ENCODE measurements at regions not wholly inside any gene's neighbourhood (a gene's known extent, or its start where the extent isn't known, plus 50 kb on each side); places are given as distances from the start of the nearest gene placed in this dataset.
"Not testable (repeated sequence)": the region's sequence is repeated elsewhere in the genome, so short reads cannot be mapped to it uniquely, and the experiment has no call there.

GRCh38 chr9:30506749-30507148 lies 1877.7 kb upstream of the ACO1 start:
- DNase-seq: no peak

GRCh38 chr9:30507166-30507565 lies 1877.3 kb upstream of the ACO1 start:
- no peak for DNase-seq

- no peak for DNase-seq
These were observed 1872.8 kb upstream of the ACO1 start for GRCh38 chr9:30511666-30512065.

- DNase-seq: no peak
These were observed 1865.3 kb upstream of the ACO1 start for GRCh38 chr9:30519166-30519565.

- no peak for DNase-seq
These were observed 1864.7 kb upstream of the ACO1 start for GRCh38 chr9:30519756-30520155.

- no peak for DNase-seq
These were observed 1862.4 kb upstream of the ACO1 start for GRCh38 chr9:30522061-30522460.

- no peak for DNase-seq
These were observed 1862.0 kb upstream of the ACO1 start for GRCh38 chr9:30522486-30522885.

GRCh38 chr9:30524311-30524710 lies 1860.1 kb upstream of the ACO1 start:
- no peak for DNase-seq

DNA sequence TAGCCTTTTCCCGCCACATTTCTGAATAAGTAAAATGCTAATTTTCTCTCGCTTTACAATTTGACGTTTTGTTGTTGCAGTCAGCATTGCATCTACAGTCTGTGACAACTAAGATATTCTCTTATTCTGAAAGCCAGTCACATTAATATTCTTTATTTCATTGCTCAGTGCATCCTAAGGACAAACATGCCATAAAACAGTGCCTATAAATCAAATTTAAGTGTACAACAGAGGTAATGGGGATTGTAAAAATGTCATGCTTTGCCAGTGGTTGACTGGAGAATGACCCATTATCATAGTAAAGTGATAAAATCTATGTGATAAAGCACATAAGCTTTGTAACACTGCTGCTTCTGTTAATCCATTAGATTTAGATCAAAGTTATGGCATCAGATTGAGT lies 1850.0 kb upstream of the ACO1 start:
- no peak for DNase-seq

DNA sequence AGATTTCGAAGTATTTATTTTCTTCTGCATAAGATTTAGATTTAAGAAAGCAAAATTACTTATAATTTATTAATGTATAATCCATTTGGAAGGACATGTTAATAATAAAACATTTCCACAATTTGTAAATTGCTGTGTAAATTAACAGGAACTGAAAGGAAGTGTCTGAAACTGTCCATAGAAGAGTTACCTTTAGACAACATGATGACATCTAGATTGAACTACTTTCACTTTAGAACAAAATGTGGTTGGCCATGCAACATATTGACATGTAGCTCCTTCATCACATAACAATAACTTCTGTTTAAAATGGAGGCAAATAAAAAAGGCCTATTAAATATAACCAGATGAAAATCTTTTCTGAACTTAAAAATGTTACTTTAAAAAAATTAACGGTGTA lies 1849.5 kb upstream of the ACO1 start:
- no peak for DNase-seq

GRCh38 chr9:30536494-30536893 lies 1847.9 kb upstream of the ACO1 start:
- no peak for DNase-seq

GRCh38 chr9:30539696-30540095 lies 1844.7 kb upstream of the ACO1 start:
- not testable (repeated sequence) for DNase-seq

GRCh38 chr9:30574355-30575151 lies 1809.9 kb upstream of the ACO1 start:
- DNase-seq: no peak

- DNase-seq: no peak
These were observed 1809.2 kb upstream of the ACO1 start for GRCh38 chr9:30575218-30575617.

GRCh38 chr9:30575691-30576090 lies 1808.8 kb upstream of the ACO1 start:
- DNase-seq: no peak

DNA sequence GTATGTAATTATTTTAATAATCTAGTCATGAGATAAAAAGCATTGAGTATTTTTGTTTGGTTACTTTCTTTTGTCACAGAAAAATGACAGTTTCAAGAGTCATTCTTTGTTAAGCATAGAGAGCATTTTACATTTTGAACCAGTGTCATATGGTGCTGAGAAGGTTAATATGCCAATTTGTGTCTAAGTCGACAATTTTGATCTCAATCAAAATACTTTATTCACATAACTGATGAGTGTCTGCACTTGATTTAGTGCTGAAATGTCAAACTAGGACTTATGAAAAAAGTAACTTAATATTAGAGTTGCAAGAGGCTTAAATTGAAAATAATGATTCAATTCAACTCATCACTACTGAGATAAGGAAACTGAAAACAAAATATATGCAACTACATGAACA lies 1804.6 kb upstream of the ACO1 start:
- no peak for DNase-seq

DNA sequence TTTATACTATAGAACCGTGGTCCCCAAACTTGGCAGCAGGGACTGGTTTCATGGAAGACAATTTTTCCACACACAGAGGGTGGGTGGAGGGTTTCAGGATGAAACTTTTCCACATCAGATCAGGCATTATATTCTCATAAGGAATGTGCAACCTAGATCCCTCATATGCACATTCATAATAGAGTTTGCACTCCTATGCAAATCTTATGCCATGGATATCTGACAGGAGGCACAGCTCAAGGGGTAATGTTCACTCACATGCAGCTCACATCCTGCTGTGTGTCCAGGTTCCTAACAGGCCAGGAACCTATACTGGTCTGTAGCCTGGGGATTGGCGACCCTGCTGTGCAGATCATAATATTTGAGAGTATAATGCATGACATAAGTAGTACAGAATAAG lies 1802.2 kb upstream of the ACO1 start:
- no peak for DNase-seq

GRCh38 chr9:30584559-30584958 lies 1799.9 kb upstream of the ACO1 start:
- DNase-seq: no peak

DNA sequence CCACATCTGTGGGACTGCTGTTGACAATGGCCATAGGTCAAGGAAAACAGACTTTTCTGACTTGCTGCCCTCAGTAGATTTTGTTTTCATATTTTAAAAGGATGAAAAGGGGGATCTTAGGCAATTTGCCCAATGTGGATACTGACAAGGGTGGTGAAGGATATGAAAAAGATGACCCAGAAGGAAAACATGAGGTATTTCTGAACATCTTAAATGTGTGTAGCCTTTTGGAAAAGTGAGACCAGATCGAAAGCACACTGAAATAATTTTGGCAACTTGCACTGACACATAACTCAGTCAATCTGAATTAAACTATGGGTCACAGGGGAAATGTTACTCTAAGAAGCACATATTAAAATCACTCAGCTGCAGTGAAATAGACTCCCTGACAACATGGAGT lies 1793.0 kb upstream of the ACO1 start:
- DNase-seq: no peak

DNA sequence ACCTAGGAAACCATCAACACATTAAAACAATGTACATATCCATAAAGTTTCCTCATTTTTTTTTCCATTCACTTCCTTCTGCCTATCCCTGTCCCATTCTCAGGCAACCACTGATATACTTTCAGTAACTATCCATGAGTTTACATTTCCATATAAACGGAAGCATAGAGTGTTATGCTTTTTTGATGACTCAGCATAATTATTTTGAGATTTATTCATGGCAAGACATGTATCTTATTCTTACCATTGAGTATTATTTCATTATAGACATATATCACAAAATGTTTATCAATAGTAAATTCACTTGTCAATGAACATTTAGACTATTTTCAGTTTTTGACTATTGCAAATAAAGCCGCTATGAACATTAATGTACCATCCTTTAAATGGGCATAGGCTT lies 1786.8 kb upstream of the ACO1 start:
- DNase-seq: no peak

GRCh38 chr9:30605936-30606335 lies 1778.5 kb upstream of the ACO1 start:
- no peak for DNase-seq

GRCh38 chr9:30609713-30610112 lies 1774.7 kb upstream of the ACO1 start:
- DNase-seq: no peak

- not testable (repeated sequence) for DNase-seq
These were observed 1767.7 kb upstream of the ACO1 start for GRCh38 chr9:30616782-30617181.

DNA sequence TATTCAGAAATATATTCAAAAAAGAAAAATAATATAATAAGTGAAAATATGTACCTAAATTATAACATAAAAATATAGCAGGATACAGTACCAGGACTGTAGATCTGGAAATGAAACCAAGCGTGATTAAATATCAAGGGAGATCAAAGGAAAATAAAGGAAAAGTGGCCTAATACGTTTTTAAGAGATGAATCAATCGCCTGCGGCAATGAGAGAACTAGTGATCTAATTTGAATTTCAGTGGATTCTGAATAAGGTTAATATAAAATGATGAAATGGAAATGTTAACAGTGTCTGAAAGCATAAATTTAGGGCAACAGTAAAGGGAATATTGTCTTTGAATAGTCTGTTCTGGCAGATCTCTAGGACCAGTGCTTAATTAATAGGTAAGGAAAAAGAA lies 1761.9 kb upstream of the ACO1 start:
- no peak for DNase-seq

- DNase-seq: no peak
These were observed 1755.4 kb upstream of the ACO1 start for GRCh38 chr9:30628915-30629567.
